H9 (cell line): ENCODE measurements at regions not wholly inside any gene's neighbourhood (a gene's known extent, or its start where the extent isn't known, plus 50 kb on each side); places are given as distances from the start of the nearest gene placed in this dataset.

ENCODE experiments used
- DNase-seq: peaks from one replicate; pipeline ENCODE4 v3.0.0-alpha.2; 2017
- H2AFZ ChIP-seq: one replicate; pipeline ENCODE4 v1.6.1; 2013; ENCODE audit warnings: mild to moderate bottlenecking, low read length, control low read depth, moderate library complexity
- H2AK5ac ChIP-seq: 2 replicates; pipeline ENCODE4 v1.6.1; 2013; ENCODE audit warnings: low read length, control low read depth, mixed read lengths; ENCODE audit not compliant: insufficient read length
- H2BK120ac ChIP-seq: one replicate; pipeline ENCODE4 v1.6.1; 2013; ENCODE audit warnings: low read depth, mild to moderate bottlenecking, low read length, control low read depth, inconsistent platforms; ENCODE audit not compliant: poor library complexity, severe bottlenecking
- H2BK12ac ChIP-seq: 2 replicates; pipeline ENCODE4 v1.6.1; 2013; ENCODE audit warnings: low read length, control low read depth, mixed read lengths, low read depth; ENCODE audit not compliant: insufficient read length
- H2BK15ac ChIP-seq: 2 replicates; pipeline ENCODE4 v1.6.1; 2013; ENCODE audit warnings: low read depth, low read length, control low read depth
- H2BK20ac ChIP-seq: one replicate; pipeline ENCODE4 v1.6.1; 2013; ENCODE audit warnings: low read depth, mild to moderate bottlenecking, low read length, control low read depth, inconsistent platforms; ENCODE audit not compliant: poor library complexity, severe bottlenecking
- H2BK5ac ChIP-seq: 2 replicates; pipeline ENCODE4 v1.6.1; 2013; ENCODE audit warnings: low read length, control low read depth, mixed read lengths; ENCODE audit not compliant: insufficient read length
- H3K14ac ChIP-seq: 2 replicates; pipeline ENCODE4 v1.6.1; 2013; ENCODE audit warnings: low read length, control low read depth; ENCODE audit not compliant: insufficient read depth
- H3K18ac ChIP-seq: 2 replicates; pipeline ENCODE4 v1.6.1; 2013; ENCODE audit warnings: low read depth, mild to moderate bottlenecking, mixed read lengths, low read length, control low read depth; ENCODE audit not compliant: insufficient read length
- H3K23ac ChIP-seq: 2 replicates; pipeline ENCODE4 v1.6.1; 2013; ENCODE audit warnings: low read length, control low read depth, mixed read lengths, low read depth; ENCODE audit not compliant: insufficient read length
- H3K23me2 ChIP-seq: 2 replicates; pipeline ENCODE4 v1.6.1; 2013; ENCODE audit warnings: low read depth, mild to moderate bottlenecking, mixed read lengths, low read length, control low read depth; ENCODE audit not compliant: insufficient read length, poor library complexity, severe bottlenecking
- H3K27ac ChIP-seq: 2 replicates; pipeline ENCODE4 v1.5.1; 2013; ENCODE audit warnings: low read length, control low read depth, mixed read lengths, low read depth; ENCODE audit not compliant: insufficient read length
- H3K27me3 ChIP-seq: 2 replicates; pipeline ENCODE4 v1.6.1; 2013; ENCODE audit warnings: low read length, control low read depth, inconsistent platforms; ENCODE audit not compliant: insufficient read depth
- H3K4ac ChIP-seq: 2 replicates; pipeline ENCODE4 v1.6.1; 2013; ENCODE audit warnings: low read depth, mild to moderate bottlenecking, control low read depth, inconsistent platforms, low read length, moderate library complexity
- H3K4me1 ChIP-seq: 2 replicates; pipeline ENCODE4 v1.6.1; 2013; ENCODE audit warnings: low read length, control low read depth, inconsistent platforms; ENCODE audit not compliant: insufficient read depth
- H3K4me2 ChIP-seq: 2 replicates; pipeline ENCODE4 v1.6.1; 2013; ENCODE audit warnings: low read length, control low read depth, mixed read lengths; ENCODE audit not compliant: insufficient read length, insufficient read depth
- H3K56ac ChIP-seq: 2 replicates; pipeline ENCODE4 v1.6.1; 2013; ENCODE audit warnings: low read depth, mild to moderate bottlenecking, mixed read lengths, low read length, control low read depth; ENCODE audit not compliant: insufficient read length
- H3K79me1 ChIP-seq: 2 replicates; pipeline ENCODE4 v1.6.1; 2013; ENCODE audit warnings: low read depth, mild to moderate bottlenecking, moderate library complexity, low read length, control low read depth, inconsistent platforms; ENCODE audit not compliant: insufficient read depth, poor library complexity, severe bottlenecking
- H3K79me2 ChIP-seq: 2 replicates; pipeline ENCODE4 v1.6.1; 2013; ENCODE audit warnings: low read length, control low read depth, inconsistent platforms; ENCODE audit not compliant: insufficient read depth
- H3K9ac ChIP-seq: 2 replicates; pipeline ENCODE4 v1.6.1; 2013; ENCODE audit warnings: low read length, control low read depth, mixed read lengths; ENCODE audit not compliant: insufficient read length; ENCODE audit errors: extremely low read depth
- H3K9me3 ChIP-seq: one replicate; pipeline ENCODE4 v1.6.1; 2013; ENCODE audit warnings: low read depth, low read length, inconsistent platforms; ENCODE audit not compliant: control insufficient read depth
- H3T11ph ChIP-seq: one replicate; pipeline ENCODE4 v1.6.1; 2013; ENCODE audit warnings: mild to moderate bottlenecking, low read length, control low read depth, inconsistent platforms
- H4K20me1 ChIP-seq: one replicate; pipeline ENCODE4 v1.6.1; 2013; ENCODE audit not compliant: control insufficient read depth, insufficient read length, insufficient read depth
- H4K5ac ChIP-seq: 2 replicates; pipeline ENCODE4 v1.6.1; 2013; ENCODE audit warnings: low read depth, mild to moderate bottlenecking, mixed read lengths, low read length, control low read depth; ENCODE audit not compliant: insufficient read length
- H4K8ac ChIP-seq: replicated peaks from 2 replicates; pipeline ENCODE4 v1.6.1; 2013; ENCODE audit warnings: low read length, control low read depth, mixed read lengths, low read depth; ENCODE audit not compliant: insufficient read length
- H4K91ac ChIP-seq: 2 replicates; pipeline ENCODE4 v1.6.1; 2013; ENCODE audit warnings: low read depth, mild to moderate bottlenecking, moderate library complexity, mixed read lengths, low read length, control low read depth; ENCODE audit not compliant: insufficient read length
- H3K27ac Mint-ChIP-seq, 3 experiments: 2 replicates in 2 of 3; 3 replicates in 1 of 3; pipeline ENCODE4 v1.8.0; 2020 to 2021; ENCODE audit warnings: mixed read lengths in 3 of 3, mild to moderate bottlenecking in 1 of 3, moderate library complexity in 1 of 3
- H3K27me3 Mint-ChIP-seq: 2 replicates; pipeline ENCODE4 v1.8.0; 2021; ENCODE audit warnings: low read depth, mild to moderate bottlenecking, moderate library complexity, mixed read lengths
- H3K36me3 Mint-ChIP-seq, 3 experiments: 2 replicates in 2 of 3; 3 replicates in 1 of 3; pipeline ENCODE4 v1.8.0; 2020 to 2021; ENCODE audit warnings: low read depth in 3 of 3, mixed read lengths in 3 of 3; ENCODE audit not compliant: insufficient read depth in 1 of 3
- H3K4me1 Mint-ChIP-seq, 2 experiments: 2 replicates each; pipeline ENCODE4 v1.8.0; 2020; ENCODE audit warnings: mixed read lengths in 2 of 2
- H3K4me3 Mint-ChIP-seq, 2 experiments: 2 replicates in 1 of 2; 3 replicates in 1 of 2; pipeline ENCODE4 v1.8.0; 2020 to 2021; ENCODE audit warnings: mild to moderate bottlenecking in 2 of 2, mixed read lengths in 2 of 2, moderate library complexity in 1 of 2
- H3K9me3 Mint-ChIP-seq, 2 experiments: 2 replicates in 1 of 2; 3 replicates in 1 of 2; pipeline ENCODE4 v1.8.0; 2020; ENCODE audit warnings: mild to moderate bottlenecking in 2 of 2, mixed read lengths in 2 of 2, moderate library complexity in 1 of 2
- CTCF ChIP-seq: fragments of 200-600 bp; sonication (generic); conservative IDR thresholded peaks from 3 replicates; pipeline ENCODE4 v1.8.0; 2021; ENCODE audit warnings: antibody characterized with exemption, mild to moderate bottlenecking
- WGBS: extraction: QIAGEN DNeasy Blood & Tissue Kit; methylation state at CpG from one replicate; pipeline ENCODE4 v1.1.7; 2013; ENCODE audit warnings: missing lambda C conversion rate, low lambda C conversion rate, mixed read lengths; ENCODE audit not compliant: insufficient read length; ENCODE audit errors: extremely low coverage; 5-methylcytosine and 5-hydroxymethylcytosine counted together

GRCh38 chr12:89261982-89262381 is 90.3 kb downstream of the DUSP6 start:
- H3K27ac Mint-ChIP-seq = no peak overlapping the region
- Histone ChIP-seq H2BK20ac (no peak overlapping the region), H4K8ac (no peak overlapping the region), H3K56ac (no peak overlapping the region), H2AFZ (no peak overlapping the region), H3K27me3 (no peaks in the 10 kb centered on the region), H4K20me1 (no peaks in the 10 kb centered on the region), H3K23ac (no peak overlapping the region), H3K4me1 (no peaks in the 10 kb centered on the region), H3K79me2 (no peaks in the 10 kb centered on the region), H2BK15ac (no peak overlapping the region), H4K5ac (no peak overlapping the region), H2BK12ac (no peak overlapping the region), H3K9ac (no peak overlapping the region), H2AK5ac (no peak overlapping the region), H3K79me1 (no peaks in the 10 kb centered on the region), H4K91ac (no peak overlapping the region), H3K27ac (no peak overlapping the region), H3K18ac (no peak overlapping the region), H2BK120ac (no peak overlapping the region), H3K4me2 (no peak overlapping the region), H3K4ac (no peak overlapping the region), H3K9me3 (no peaks in the 10 kb centered on the region), H3T11ph (no peak overlapping the region), H3K14ac (no peak overlapping the region), H3K23me2 (no peaks in the 10 kb centered on the region), H2BK5ac (no peak overlapping the region)
- 0 out of 2 replicates have a peak, but pooled peaks cover 2% of the 10 kb centered on the region for H3K27me3 Mint-ChIP-seq
- H3K9me3 Mint-ChIP-seq = peaks cover 5 to 7% of the 10 kb centered on the region in 2 experiments; a peak in 2 of 5 replicates
- DNase-seq = no peak
- H3K4me1 Mint-ChIP-seq = peaks cover 7 to 13% of the 10 kb centered on the region in 2 experiments
- H3K36me3 Mint-ChIP-seq = peaks cover 0 to 2% (median 0%) of the 10 kb centered on the region in 3 experiments; a peak in 1 of 7 replicates
- no peak overlapping the region for H3K4me3 Mint-ChIP-seq
- WGBS = no CpG with 5 or more reads among the region's 4 CpGs
- TF ChIP-seq CTCF = no peak
